ENCODE measurements at regions not wholly inside any gene's neighbourhood (a gene's known extent, or its start where the extent isn't known, plus 50 kb on each side); places are given as distances from the start of the nearest gene placed in this dataset.
"Not testable (repeated sequence)": the region's sequence is repeated elsewhere in the genome, so short reads cannot be mapped to it uniquely, and the experiment has no call there.

- DNase-seq (ENCODE audit: low read depth): no peak
Observed at GRCh38 chr6:8953310-8953709, 518.0 kb upstream of the SLC35B3 start.

GRCh38 chr6:8948733-8949132 is 513.4 kb upstream of the SLC35B3 start:
- no peak for DNase-seq (ENCODE audit: low read depth)

GRCh38 chr6:8947900-8948299 is 512.6 kb upstream of the SLC35B3 start:
- DNase-seq (ENCODE audit: low read depth): peak; percentile 12

- no peak for DNase-seq (ENCODE audit: low read depth)
Observed at GRCh38 chr6:8944548-8944947, 509.2 kb upstream of the SLC35B3 start.

GRCh38 chr6:8943073-8943472 is 507.7 kb upstream of the SLC35B3 start:
- DNase-seq (ENCODE audit: low read depth): no peak

- no peak for DNase-seq (ENCODE audit: low read depth)
Observed at GRCh38 chr6:8941577-8941976, 506.2 kb upstream of the SLC35B3 start.

GRCh38 chr6:8940356-8940755 is 505.0 kb upstream of the SLC35B3 start:
- no peak for DNase-seq (ENCODE audit: low read depth)

- DNase-seq (ENCODE audit: low read depth): no peak
Observed at GRCh38 chr6:8939615-8940014, 504.3 kb upstream of the SLC35B3 start.

- DNase-seq (ENCODE audit: low read depth): no peak
Observed at GRCh38 chr6:8934318-8934717, 499.0 kb upstream of the SLC35B3 start.

GRCh38 chr6:8930009-8930408 is 494.7 kb upstream of the SLC35B3 start:
- DNase-seq (ENCODE audit: low read depth): no peak

GRCh38 chr6:8920244-8920643 is 484.9 kb upstream of the SLC35B3 start:
- not testable (repeated sequence) for DNase-seq (ENCODE audit: low read depth)

- no peak for DNase-seq (ENCODE audit: low read depth)
Observed at GRCh38 chr6:8918196-8918595, 482.9 kb upstream of the SLC35B3 start.

- no peak for DNase-seq (ENCODE audit: low read depth)
Observed at GRCh38 chr6:8914700-8915099, 479.4 kb upstream of the SLC35B3 start.

GRCh38 chr6:8908638-8909037 is 473.3 kb upstream of the SLC35B3 start:
- no peak for DNase-seq (ENCODE audit: low read depth)

GRCh38 chr6:8906699-8907098 is 471.4 kb upstream of the SLC35B3 start:
- DNase-seq (ENCODE audit: low read depth): no peak

- no peak for DNase-seq (ENCODE audit: low read depth)
Observed at GRCh38 chr6:8905757-8906156, 470.4 kb upstream of the SLC35B3 start.

GRCh38 chr6:8904754-8905153 is 469.4 kb upstream of the SLC35B3 start:
- DNase-seq (ENCODE audit: low read depth): no peak

- DNase-seq (ENCODE audit: low read depth): no peak
Observed at GRCh38 chr6:8900056-8900455, 464.7 kb upstream of the SLC35B3 start.

GRCh38 chr6:8889514-8889913 is 454.2 kb upstream of the SLC35B3 start:
- DNase-seq (ENCODE audit: low read depth): no peak

GRCh38 chr6:8888468-8888867 is 453.1 kb upstream of the SLC35B3 start:
- DNase-seq (ENCODE audit: low read depth): no peak

- no peak for DNase-seq (ENCODE audit: low read depth)
Observed at GRCh38 chr6:8881663-8882062, 446.3 kb upstream of the SLC35B3 start.

- no peak for DNase-seq (ENCODE audit: low read depth)
Observed at GRCh38 chr6:8879334-8879733, 444.0 kb upstream of the SLC35B3 start.

GRCh38 chr6:8875986-8876385 is 440.6 kb upstream of the SLC35B3 start:
- no peak for DNase-seq (ENCODE audit: low read depth)

- no peak for DNase-seq (ENCODE audit: low read depth)
Observed at GRCh38 chr6:8872589-8872988, 437.2 kb upstream of the SLC35B3 start.
